ENCODE measurements at regions not wholly inside any gene's neighbourhood (a gene's known extent, or its start where the extent isn't known, plus 50 kb on each side); places are given as distances from the start of the nearest gene placed in this dataset.

DNA sequence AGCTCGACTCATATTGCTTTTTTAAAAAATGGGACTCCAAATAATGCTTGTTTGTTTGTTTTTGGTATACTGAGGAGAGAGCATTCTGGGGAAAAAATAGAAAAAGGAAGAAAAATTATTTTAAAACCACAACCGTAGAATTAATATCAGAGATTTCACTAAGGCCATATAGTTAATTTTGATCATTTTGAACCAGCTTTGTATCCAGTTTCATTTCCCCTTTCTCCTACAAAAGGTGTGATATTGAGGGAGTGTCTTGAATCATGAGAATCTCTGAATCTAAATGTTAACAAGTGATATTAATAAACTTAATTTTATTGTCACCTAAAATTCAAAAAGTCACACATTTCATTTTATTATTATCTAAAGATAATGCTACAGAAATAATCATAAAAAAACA is 198.5 kb upstream of the GALNT5 start:
- Histone ChIP-seq H3K79me2 (ENCODE audit: control insufficient read depth, insufficient read depth, low read length) (no peaks in the 10 kb centered on the region), H3K4me2 (ENCODE audit: insufficient read depth, low read length) (no peak overlapping the region), H3K36me3 (ENCODE audit: control insufficient read depth in 2 of 2, extremely low read depth in 1 of 2, insufficient read depth in 2 of 2, low read length in 2 of 2) (no peaks in the 10 kb centered on the region), H3K9me1 (replicated peaks; ENCODE audit: control insufficient read depth, extremely low read depth, insufficient read depth, low read length) (no peaks in the 10 kb centered on the region), H3K27me3 (ENCODE audit: control insufficient read depth in 2 of 2, insufficient read depth in 2 of 2, low read length in 2 of 2) (peaks cover 0 to 1% of the 10 kb centered on the region in 2 experiments), H3K9ac (replicated peaks; ENCODE audit: extremely low read depth, insufficient read depth, low read length) (no peak overlapping the region), H3K27ac (ENCODE audit: insufficient read depth, low read depth, low read length) (no peak overlapping the region), H4K20me1 (replicated peaks; ENCODE audit: control insufficient read depth, extremely low read depth, insufficient read depth, low read length) (no peaks in the 10 kb centered on the region), H2AFZ (ENCODE audit: low read depth, low read length) (no peak overlapping the region), H3K4me1 (ENCODE audit: control insufficient read depth, extremely low read depth, insufficient read depth, low read length) (peaks cover 19% of the 10 kb centered on the region), H3K4me3 (replicated peaks in 1 of 3; ENCODE audit: insufficient read depth in 1 of 3, low read depth in 1 of 3, low read length in 3 of 3) (no peak overlapping the region), H3K9me3 (replicated peaks; ENCODE audit: control insufficient read depth, insufficient read depth, low read length) (no peaks in the 10 kb centered on the region)
- ChIA-PET POLR2A (no interaction called here), CTCF (no interaction called here)
- no peak for DNase-seq (ENCODE audit: low read depth, low spot score)
- intact Hi-C loops (cut with micrococcal nuclease), result loop anchor here (5.0 kb wide), 1 partner anchor 152 kb away; no protein-coding TSS in a partner anchor
- no TSS peak for BruUV-seq (replicated peaks)
- dilution Hi-C loops (cut with MboI; ENCODE audit: extremely low pct_ligation_motif_present, low sequenced_read_pairs), result no loop called here
- no peak for TF ChIP-seq POLR2A (IDR thresholded peaks at IDR 0.05; ENCODE audit: low read depth, low read length)
- TF ChIP-seq POLR2AphosphoS5 (IDR thresholded peaks at IDR 0.05; ENCODE audit: insufficient read depth, low read depth, low read length), result no peak
- TF ChIP-seq GATA2 (IDR thresholded peaks at IDR 0.05; ENCODE audit: insufficient read depth, insufficient read length, low read depth, low read length), result no peak
- TF ChIP-seq, protein P1, sequence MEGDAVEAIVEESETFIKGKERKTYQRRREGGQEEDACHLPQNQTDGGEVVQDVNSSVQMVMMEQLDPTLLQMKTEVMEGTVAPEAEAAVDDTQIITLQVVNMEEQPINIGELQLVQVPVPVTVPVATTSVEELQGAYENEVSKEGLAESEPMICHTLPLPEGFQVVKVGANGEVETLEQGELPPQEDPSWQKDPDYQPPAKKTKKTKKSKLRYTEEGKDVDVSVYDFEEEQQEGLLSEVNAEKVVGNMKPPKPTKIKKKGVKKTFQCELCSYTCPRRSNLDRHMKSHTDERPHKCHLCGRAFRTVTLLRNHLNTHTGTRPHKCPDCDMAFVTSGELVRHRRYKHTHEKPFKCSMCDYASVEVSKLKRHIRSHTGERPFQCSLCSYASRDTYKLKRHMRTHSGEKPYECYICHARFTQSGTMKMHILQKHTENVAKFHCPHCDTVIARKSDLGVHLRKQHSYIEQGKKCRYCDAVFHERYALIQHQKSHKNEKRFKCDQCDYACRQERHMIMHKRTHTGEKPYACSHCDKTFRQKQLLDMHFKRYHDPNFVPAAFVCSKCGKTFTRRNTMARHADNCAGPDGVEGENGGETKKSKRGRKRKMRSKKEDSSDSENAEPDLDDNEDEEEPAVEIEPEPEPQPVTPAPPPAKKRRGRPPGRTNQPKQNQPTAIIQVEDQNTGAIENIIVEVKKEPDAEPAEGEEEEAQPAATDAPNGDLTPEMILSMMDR (IDR thresholded peaks at IDR 0.05; ENCODE audit: extremely low read depth in 1 of 2, insufficient read depth in 1 of 2, low read depth in 1 of 2, low read length in 2 of 2), result no peak
- no peak for TF ChIP-seq EZH2 (IDR thresholded peaks at IDR 0.05; ENCODE audit: borderline replicate concordance, low read depth, low read length, severe bottlenecking)
- TF ChIP-seq JUN (IDR thresholded peaks at IDR 0.05; ENCODE audit: borderline replicate concordance, insufficient read depth, insufficient read length, low read depth), result no peak
- no peak for TF ChIP-seq FOS (IDR thresholded peaks at IDR 0.05; ENCODE audit: borderline replicate concordance, insufficient read depth, low read length)
- TF ChIP-seq MYC (IDR thresholded peaks at IDR 0.05; ENCODE audit: low read depth, low read length), result no peak
- TF ChIP-seq, protein P2, sequence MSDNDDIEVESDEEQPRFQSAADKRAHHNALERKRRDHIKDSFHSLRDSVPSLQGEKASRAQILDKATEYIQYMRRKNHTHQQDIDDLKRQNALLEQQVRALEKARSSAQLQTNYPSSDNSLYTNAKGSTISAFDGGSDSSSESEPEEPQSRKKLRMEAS (IDR thresholded peaks at IDR 0.05; ENCODE audit: insufficient read depth, insufficient read length), result no peak
- FAIRE-seq, result no peak

All from endothelial cell of umbilical vein (primary cell).